ENCODE measurements at regions not wholly inside any gene's neighbourhood (a gene's known extent, or its start where the extent isn't known, plus 50 kb on each side); places are given as distances from the start of the nearest gene placed in this dataset.
"Not testable (repeated sequence)": the region's sequence is repeated elsewhere in the genome, so short reads cannot be mapped to it uniquely, and the experiment has no call there.

GRCh38 chr2:5020116-5020875 is 671.9 kb upstream of the SOX11 start:
- no peak overlapping the region for H3K27ac ChIP-seq (ENCODE audit: low read length)
- H3K4me2 ChIP-seq (ENCODE audit: low read length): no peak overlapping the region
- no peak for TF ChIP-seq CTCF (IDR thresholded peaks at IDR 0.05; ENCODE audit: low read depth, low read length)
- TF ChIP-seq EZH2phosphoT487 (IDR thresholded peaks at IDR 0.05; ENCODE audit: low read depth): no peak
- no peak overlapping the region for H2AFZ ChIP-seq (ENCODE audit: low read depth, low read length)
- H3K9me3 ChIP-seq (ENCODE audit: insufficient read depth, low read length): peaks cover 5% of the 10 kb centered on the region; the same call in 1 of the 2 replicates
- H3K36me3 ChIP-seq (replicated peaks; ENCODE audit: low read depth, low read length): no peaks in the 10 kb centered on the region
- no peak overlapping the region for H3K4me3 ChIP-seq (ENCODE audit: low read length)
- H4K20me1 ChIP-seq (ENCODE audit: insufficient read depth, low read length): no peaks in the 10 kb centered on the region
- no peaks in the 10 kb centered on the region for H3K4me1 ChIP-seq (ENCODE audit: low read length)
- H3K27me3 ChIP-seq (ENCODE audit: low read depth, low read length): no peaks in the 10 kb centered on the region
- no peaks in the 10 kb centered on the region for H3K79me2 ChIP-seq (ENCODE audit: low read length)
- H3K9ac ChIP-seq (ENCODE audit: low read length): no peak overlapping the region

GRCh38 chr2:5021136-5021535 is 671.0 kb upstream of the SOX11 start:
- Histone ChIP-seq H3K4me1 (ENCODE audit: low read length) (no peaks in the 10 kb centered on the region), H3K9me3 (ENCODE audit: insufficient read depth, low read length) (peaks cover 5% of the 10 kb centered on the region; the same call in 1 of the 2 replicates), H3K79me2 (ENCODE audit: low read length) (no peaks in the 10 kb centered on the region), H2AFZ (ENCODE audit: low read depth, low read length) (no peak overlapping the region), H4K20me1 (ENCODE audit: insufficient read depth, low read length) (no peaks in the 10 kb centered on the region), H3K27me3 (ENCODE audit: low read depth, low read length) (no peaks in the 10 kb centered on the region), H3K27ac (ENCODE audit: low read length) (no peak overlapping the region), H3K36me3 (replicated peaks; ENCODE audit: low read depth, low read length) (no peaks in the 10 kb centered on the region), H3K4me2 (ENCODE audit: low read length) (no peak overlapping the region), H3K9ac (ENCODE audit: low read length) (no peak overlapping the region), H3K4me3 (ENCODE audit: low read length) (no peak overlapping the region)
- TF ChIP-seq EZH2phosphoT487 (IDR thresholded peaks at IDR 0.05; ENCODE audit: low read depth): no peak
- no peak for TF ChIP-seq CTCF (IDR thresholded peaks at IDR 0.05; ENCODE audit: low read depth, low read length)

- Histone ChIP-seq H2AFZ (ENCODE audit: low read depth, low read length) (no peak overlapping the region), H3K4me3 (ENCODE audit: low read length) (no peak overlapping the region), H3K9me3 (ENCODE audit: insufficient read depth, low read length) (peaks cover 5% of the 10 kb centered on the region; the same call in 1 of the 2 replicates), H3K4me2 (ENCODE audit: low read length) (no peak overlapping the region), H3K36me3 (replicated peaks; ENCODE audit: low read depth, low read length) (no peaks in the 10 kb centered on the region), H3K27ac (ENCODE audit: low read length) (no peak overlapping the region), H4K20me1 (ENCODE audit: insufficient read depth, low read length) (no peaks in the 10 kb centered on the region), H3K4me1 (ENCODE audit: low read length) (no peaks in the 10 kb centered on the region), H3K79me2 (ENCODE audit: low read length) (no peaks in the 10 kb centered on the region), H3K27me3 (ENCODE audit: low read depth, low read length) (no peaks in the 10 kb centered on the region), H3K9ac (ENCODE audit: low read length) (no peak overlapping the region)
- TF ChIP-seq EZH2phosphoT487 (IDR thresholded peaks at IDR 0.05; ENCODE audit: low read depth) (no peak), CTCF (IDR thresholded peaks at IDR 0.05; ENCODE audit: low read depth, low read length) (no peak)
Measured at GRCh38 chr2:5022061-5022460, 670.1 kb upstream of the SOX11 start.

- H3K27me3 ChIP-seq (ENCODE audit: low read depth, low read length); H3K36me3 ChIP-seq (replicated peaks; ENCODE audit: low read depth, low read length); H4K20me1 ChIP-seq (ENCODE audit: insufficient read depth, low read length); H3K79me2 ChIP-seq (ENCODE audit: low read length); H3K9me3 ChIP-seq (ENCODE audit: insufficient read depth, low read length); H3K27ac ChIP-seq (ENCODE audit: low read length); H3K4me3 ChIP-seq (ENCODE audit: low read length); H3K4me2 ChIP-seq (ENCODE audit: low read length); H3K4me1 ChIP-seq (ENCODE audit: low read length); H2AFZ ChIP-seq (ENCODE audit: low read depth, low read length); H3K9ac ChIP-seq (ENCODE audit: low read length): not testable (repeated sequence)
Measured at GRCh38 chr2:5022708-5023635, 669.2 kb upstream of the SOX11 start.

Data from OCI-LY3 (cell line).